ENCODE measurements at regions not wholly inside any gene's neighbourhood (a gene's known extent, or its start where the extent isn't known, plus 50 kb on each side); places are given as distances from the start of the nearest gene placed in this dataset.
A peak's percentile ranks its signal among the peaks of the same experiment; 100 is the strongest.

DNA sequence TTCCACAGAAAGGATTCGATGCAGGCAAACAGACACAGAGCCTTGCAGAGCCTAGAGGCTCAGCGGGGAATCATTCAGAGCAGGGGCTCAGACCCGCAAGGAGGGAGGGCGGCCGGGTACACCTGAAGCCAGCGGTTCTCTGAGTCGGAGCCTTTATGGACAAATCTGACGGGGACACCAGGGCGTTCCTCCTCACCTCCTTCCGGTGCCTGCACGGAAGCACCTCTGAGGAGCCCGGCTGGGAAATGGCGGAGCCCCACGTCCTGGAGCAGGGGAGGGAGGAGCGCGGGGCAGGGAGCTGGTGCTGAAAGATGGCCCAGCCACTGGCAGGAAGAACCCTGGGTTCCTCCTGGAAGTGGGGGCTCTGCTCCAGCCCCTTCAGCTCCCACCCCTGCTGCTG, 193.5 kb upstream of the ALKAL2 start:
- H3K4me3 ChIP-seq = no peak overlapping the region
- H3K36me3 ChIP-seq = no peaks in the 10 kb centered on the region
- no peak for ATAC-seq
- no peak overlapping the region for H3K27ac ChIP-seq
- H3K9me3 ChIP-seq = no peaks in the 10 kb centered on the region
- intact Hi-C loops (cut with DNase I) = no loop called here
- TF ChIP-seq, protein P1, sequence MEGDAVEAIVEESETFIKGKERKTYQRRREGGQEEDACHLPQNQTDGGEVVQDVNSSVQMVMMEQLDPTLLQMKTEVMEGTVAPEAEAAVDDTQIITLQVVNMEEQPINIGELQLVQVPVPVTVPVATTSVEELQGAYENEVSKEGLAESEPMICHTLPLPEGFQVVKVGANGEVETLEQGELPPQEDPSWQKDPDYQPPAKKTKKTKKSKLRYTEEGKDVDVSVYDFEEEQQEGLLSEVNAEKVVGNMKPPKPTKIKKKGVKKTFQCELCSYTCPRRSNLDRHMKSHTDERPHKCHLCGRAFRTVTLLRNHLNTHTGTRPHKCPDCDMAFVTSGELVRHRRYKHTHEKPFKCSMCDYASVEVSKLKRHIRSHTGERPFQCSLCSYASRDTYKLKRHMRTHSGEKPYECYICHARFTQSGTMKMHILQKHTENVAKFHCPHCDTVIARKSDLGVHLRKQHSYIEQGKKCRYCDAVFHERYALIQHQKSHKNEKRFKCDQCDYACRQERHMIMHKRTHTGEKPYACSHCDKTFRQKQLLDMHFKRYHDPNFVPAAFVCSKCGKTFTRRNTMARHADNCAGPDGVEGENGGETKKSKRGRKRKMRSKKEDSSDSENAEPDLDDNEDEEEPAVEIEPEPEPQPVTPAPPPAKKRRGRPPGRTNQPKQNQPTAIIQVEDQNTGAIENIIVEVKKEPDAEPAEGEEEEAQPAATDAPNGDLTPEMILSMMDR (IDR thresholded peaks at IDR 0.05) = no peak
- H3K4me1 ChIP-seq = no peaks in the 10 kb centered on the region
- DNase-seq = no peak
- H3K27me3 ChIP-seq = no peaks in the 10 kb centered on the region

- peak; percentile 85 for ATAC-seq
- no peak overlapping the region for H3K27ac ChIP-seq
- no peaks in the 10 kb centered on the region for H3K27me3 ChIP-seq
- DNase-seq = no peak
- H3K4me1 ChIP-seq = no peaks in the 10 kb centered on the region
- no peaks in the 10 kb centered on the region for H3K36me3 ChIP-seq
- TF ChIP-seq, protein P1 (IDR thresholded peaks at IDR 0.05) = no peak
- no peaks in the 10 kb centered on the region for H3K9me3 ChIP-seq
- intact Hi-C loops (cut with DNase I) = no loop called here
- H3K4me3 ChIP-seq = no peak overlapping the region
These were observed 191.7 kb upstream of the ALKAL2 start for GRCh38 chr2:479490-480176.

DNA sequence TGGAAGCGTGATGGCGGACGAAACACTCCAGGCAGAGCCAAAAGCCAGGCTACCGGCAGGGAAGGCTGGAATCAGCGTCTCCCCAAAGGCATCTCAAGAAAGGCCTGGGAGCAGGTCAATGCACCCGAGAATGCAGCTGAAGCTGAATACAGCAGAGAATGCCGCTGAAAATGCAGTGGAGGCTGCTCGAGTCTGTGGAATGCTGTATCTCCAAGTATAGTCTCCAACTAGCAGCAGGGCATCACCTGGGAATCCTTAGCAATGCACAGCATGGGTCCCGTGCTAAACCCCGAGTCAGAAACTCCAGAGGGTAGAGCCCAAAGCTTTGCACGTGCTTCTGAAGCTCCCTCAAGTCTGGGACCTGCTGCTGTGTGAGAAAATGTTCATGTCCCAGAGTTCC, 191.1 kb upstream of the ALKAL2 start:
- H3K36me3 ChIP-seq = no peaks in the 10 kb centered on the region
- intact Hi-C loops (cut with DNase I) = no loop called here
- no peak overlapping the region for H3K4me3 ChIP-seq
- no peak overlapping the region for H3K27ac ChIP-seq
- ATAC-seq (peak; percentile 35), DNase-seq (no peak)
- TF ChIP-seq, protein P1 (IDR thresholded peaks at IDR 0.05) = no peak
- no peaks in the 10 kb centered on the region for H3K9me3 ChIP-seq
- H3K27me3 ChIP-seq = no peaks in the 10 kb centered on the region
- no peaks in the 10 kb centered on the region for H3K4me1 ChIP-seq

DNA sequence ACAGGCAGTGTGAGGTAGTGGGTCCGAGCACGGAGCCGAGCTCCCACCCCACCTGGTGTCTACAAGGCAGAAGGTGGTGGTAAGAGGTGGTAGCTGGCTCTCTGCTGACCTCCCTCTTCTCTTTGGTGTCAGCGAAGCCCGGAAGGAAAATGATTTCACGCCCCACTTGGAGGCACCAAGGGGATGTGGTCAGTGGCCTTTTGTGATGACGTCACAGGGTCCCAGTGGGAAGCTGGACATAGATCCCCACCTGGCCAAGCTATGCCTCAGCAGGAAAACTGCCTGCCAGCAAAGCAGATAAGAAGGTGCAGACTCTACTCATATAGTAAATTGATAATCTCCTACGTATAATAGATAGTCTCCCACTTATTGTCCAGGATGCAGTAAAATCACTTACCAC, 183.7 kb upstream of the ALKAL2 start:
- DNase-seq (no peak), ATAC-seq (no peak)
- Histone ChIP-seq H3K27me3 (peaks cover 29% of the 10 kb centered on the region), H3K9me3 (no peaks in the 10 kb centered on the region), H3K4me1 (no peaks in the 10 kb centered on the region), H3K36me3 (no peaks in the 10 kb centered on the region), H3K4me3 (no peak overlapping the region), H3K27ac (no peak overlapping the region)
- TF ChIP-seq, protein P1 (IDR thresholded peaks at IDR 0.05) = no peak
- intact Hi-C loops (cut with DNase I) = no loop called here

GRCh38 chr2:469514-469913, 181.6 kb upstream of the ALKAL2 start:
- Histone ChIP-seq H3K9me3 (no peaks in the 10 kb centered on the region), H3K4me3 (no peak overlapping the region), H3K36me3 (no peaks in the 10 kb centered on the region), H3K4me1 (no peaks in the 10 kb centered on the region), H3K27ac (no peak overlapping the region), H3K27me3 (peaks cover 37% of the 10 kb centered on the region)
- TF ChIP-seq, protein P1 (IDR thresholded peaks at IDR 0.05) = no peak
- ATAC-seq (no peak), DNase-seq (no peak)
- intact Hi-C loops (cut with DNase I) = no loop called here

All from upper lobe of right lung (tissue), 1 donor.